ENCODE measurements at regions not wholly inside any gene's neighbourhood (a gene's known extent, or its start where the extent isn't known, plus 50 kb on each side); places are given as distances from the start of the nearest gene placed in this dataset.
"Not testable (repeated sequence)": the region's sequence is repeated elsewhere in the genome, so short reads cannot be mapped to it uniquely, and the experiment has no call there.

- no peak for DNase-seq
These were observed 96.7 kb upstream of the RAPGEF2 start for GRCh38 chr4:159006202-159006601.

GRCh38 chr4:159008671-159009070 lies 94.2 kb upstream of the RAPGEF2 start:
- DNase-seq, result no peak

- no peak for DNase-seq
These were observed 93.4 kb upstream of the RAPGEF2 start for GRCh38 chr4:159009521-159009920.

- no peak for DNase-seq
These were observed 92.8 kb upstream of the RAPGEF2 start for GRCh38 chr4:159010100-159010499.

GRCh38 chr4:159010563-159011260 lies 92.2 kb upstream of the RAPGEF2 start:
- DNase-seq, result no peak

GRCh38 chr4:159012381-159012780 lies 90.5 kb upstream of the RAPGEF2 start:
- DNase-seq, result no peak

- DNase-seq, result no peak
These were observed 89.2 kb upstream of the RAPGEF2 start for GRCh38 chr4:159013692-159014091.

GRCh38 chr4:159014859-159015258 lies 88.0 kb upstream of the RAPGEF2 start:
- DNase-seq, result no peak

GRCh38 chr4:159015841-159016240 lies 87.0 kb upstream of the RAPGEF2 start:
- DNase-seq, result no peak

- no peak for DNase-seq
These were observed 86.3 kb upstream of the RAPGEF2 start for GRCh38 chr4:159016593-159017024.

- no peak for DNase-seq
These were observed 85.4 kb upstream of the RAPGEF2 start for GRCh38 chr4:159017323-159018026.

GRCh38 chr4:159018062-159018629 lies 84.7 kb upstream of the RAPGEF2 start:
- DNase-seq, result no peak

GRCh38 chr4:159019356-159019755 lies 83.5 kb upstream of the RAPGEF2 start:
- no peak for DNase-seq

- no peak for DNase-seq
These were observed 81.1 kb upstream of the RAPGEF2 start for GRCh38 chr4:159021597-159022385.

- DNase-seq, result no peak
These were observed 79.1 kb upstream of the RAPGEF2 start for GRCh38 chr4:159023741-159024140.

GRCh38 chr4:159024266-159024665 lies 78.6 kb upstream of the RAPGEF2 start:
- DNase-seq, result no peak

- no peak for DNase-seq
These were observed 78.1 kb upstream of the RAPGEF2 start for GRCh38 chr4:159024828-159025227.

GRCh38 chr4:159026329-159026728 lies 76.5 kb upstream of the RAPGEF2 start:
- no peak for DNase-seq

GRCh38 chr4:159027535-159027934 lies 75.3 kb upstream of the RAPGEF2 start:
- DNase-seq, result no peak

GRCh38 chr4:159029481-159029880 lies 73.4 kb upstream of the RAPGEF2 start:
- DNase-seq, result no peak

- DNase-seq, result not testable (repeated sequence)
These were observed 72.6 kb upstream of the RAPGEF2 start for GRCh38 chr4:159030297-159030696.

GRCh38 chr4:159035570-159035969 lies 67.3 kb upstream of the RAPGEF2 start:
- DNase-seq, result no peak

- no peak for DNase-seq
These were observed 64.3 kb upstream of the RAPGEF2 start for GRCh38 chr4:159038536-159038935.
